DND-41 (cell line): ENCODE measurements at regions not wholly inside any gene's neighbourhood (a gene's known extent, or its start where the extent isn't known, plus 50 kb on each side); places are given as distances from the start of the nearest gene placed in this dataset.

ENCODE experiments used
- EZH2 ChIP-seq: IDR thresholded peaks from 3 replicates; pipeline ENCODE4 v1.6.1; 2012; ENCODE audit warnings: borderline replicate concordance, low read depth, mild to moderate bottlenecking, moderate library complexity, low read length, inconsistent platforms; ENCODE audit not compliant: severe bottlenecking
- TF ChIP-seq, protein P1 (sequence below): IDR thresholded peaks from 2 replicates; pipeline ENCODE4 v1.5.1; 2012; ENCODE audit warnings: borderline replicate concordance, low read length, moderate library complexity, mild to moderate bottlenecking; ENCODE audit not compliant: poor library complexity, severe bottlenecking; ENCODE audit errors: extremely low read depth

DNA sequence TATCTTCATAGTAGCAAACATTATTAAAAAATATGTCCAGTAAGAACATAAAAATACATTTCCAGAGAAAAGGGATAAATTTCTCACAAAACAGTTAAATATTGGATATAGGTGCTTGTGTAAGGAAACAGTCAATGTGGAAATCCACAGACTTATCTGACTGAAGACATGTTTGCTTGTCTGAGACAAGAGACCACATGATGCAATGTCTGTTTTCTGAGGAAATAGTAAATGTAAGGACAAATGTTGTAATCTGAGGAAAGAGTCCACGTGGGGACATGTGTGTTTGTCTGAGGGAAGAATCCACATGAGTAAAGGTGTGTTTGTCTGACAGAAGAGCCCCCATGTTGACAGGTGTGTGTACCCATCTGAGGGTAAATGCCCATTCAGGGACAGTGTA lies 1093.2 kb downstream of the TMEM121 start:
- TF ChIP-seq, protein P1, sequence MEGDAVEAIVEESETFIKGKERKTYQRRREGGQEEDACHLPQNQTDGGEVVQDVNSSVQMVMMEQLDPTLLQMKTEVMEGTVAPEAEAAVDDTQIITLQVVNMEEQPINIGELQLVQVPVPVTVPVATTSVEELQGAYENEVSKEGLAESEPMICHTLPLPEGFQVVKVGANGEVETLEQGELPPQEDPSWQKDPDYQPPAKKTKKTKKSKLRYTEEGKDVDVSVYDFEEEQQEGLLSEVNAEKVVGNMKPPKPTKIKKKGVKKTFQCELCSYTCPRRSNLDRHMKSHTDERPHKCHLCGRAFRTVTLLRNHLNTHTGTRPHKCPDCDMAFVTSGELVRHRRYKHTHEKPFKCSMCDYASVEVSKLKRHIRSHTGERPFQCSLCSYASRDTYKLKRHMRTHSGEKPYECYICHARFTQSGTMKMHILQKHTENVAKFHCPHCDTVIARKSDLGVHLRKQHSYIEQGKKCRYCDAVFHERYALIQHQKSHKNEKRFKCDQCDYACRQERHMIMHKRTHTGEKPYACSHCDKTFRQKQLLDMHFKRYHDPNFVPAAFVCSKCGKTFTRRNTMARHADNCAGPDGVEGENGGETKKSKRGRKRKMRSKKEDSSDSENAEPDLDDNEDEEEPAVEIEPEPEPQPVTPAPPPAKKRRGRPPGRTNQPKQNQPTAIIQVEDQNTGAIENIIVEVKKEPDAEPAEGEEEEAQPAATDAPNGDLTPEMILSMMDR = no peak
- no peak for TF ChIP-seq EZH2
